HL-60 (cell line): ENCODE measurements at regions not wholly inside any gene's neighbourhood (a gene's known extent, or its start where the extent isn't known, plus 50 kb on each side); places are given as distances from the start of the nearest gene placed in this dataset.

ENCODE experiments used
- CTCF ChIP-seq: IDR thresholded peaks from one replicate; pipeline ENCODE4 v1.5.1; 2011; ENCODE audit warnings: low read length, control low read depth, inconsistent platforms; ENCODE audit not compliant: insufficient read depth
- POLR2AphosphoS5 ChIP-seq: IDR thresholded peaks from 2 replicates; pipeline ENCODE4 v1.6.1; 2012; ENCODE audit warnings: low read depth

DNA sequence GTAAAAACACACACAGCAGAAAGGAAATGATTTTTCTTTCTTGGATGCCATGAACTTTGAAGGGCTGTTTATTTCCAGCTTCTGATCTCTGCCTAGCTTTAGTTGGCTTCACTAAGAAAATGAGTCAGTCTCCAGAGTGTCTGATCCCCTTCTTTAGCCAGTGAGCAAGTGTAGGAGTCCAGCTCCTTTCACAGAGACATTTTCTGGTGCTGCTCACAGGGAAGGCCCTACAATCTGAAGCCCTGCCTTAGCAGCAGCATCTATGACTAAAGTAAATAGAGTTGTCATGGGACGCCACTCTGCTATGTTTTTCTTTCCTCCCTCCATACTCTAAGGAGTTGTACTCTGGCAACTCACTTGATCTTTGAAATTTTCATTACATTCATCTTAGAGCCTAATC is 103.5 kb downstream of the RPAP3 start:
- TF ChIP-seq CTCF (no peak), POLR2AphosphoS5 (no peak)
